Stimulated activated CD8-positive, alpha-beta memory T cell treated with anti-CD3 and anti-CD28 coated beads, Interleukin-12 subunit alpha, Interleukin-12 subunit beta, amount 100 ng/mL, for 24 hours (primary cell): ENCODE measurements at regions not wholly inside any gene's neighbourhood (a gene's known extent, or its start where the extent isn't known, plus 50 kb on each side); places are given as distances from the start of the nearest gene placed in this dataset.

ENCODE experiments used
- DNase-seq: peaks from one replicate; pipeline ENCODE4 v3.0.0-alpha.2; 2020; ENCODE audit errors: extremely low read depth

GRCh38 chr2:145652571-145653545, 1132.9 kb upstream of the ZEB2 start:
- DNase-seq = no peak

- no peak for DNase-seq
These were observed 1132.1 kb upstream of the ZEB2 start for GRCh38 chr2:145652036-145652435.

- no peak for DNase-seq
These were observed 1130.3 kb upstream of the ZEB2 start for GRCh38 chr2:145650226-145650625.

- DNase-seq = no peak
These were observed 1129.1 kb upstream of the ZEB2 start for GRCh38 chr2:145649061-145649460.

- no peak for DNase-seq
These were observed 1124.9 kb upstream of the ZEB2 start for GRCh38 chr2:145644820-145645302.

GRCh38 chr2:145638675-145639074, 1118.8 kb upstream of the ZEB2 start:
- no peak for DNase-seq

GRCh38 chr2:145635706-145636427, 1115.9 kb upstream of the ZEB2 start:
- DNase-seq = no peak

- DNase-seq = no peak
These were observed 1111.6 kb upstream of the ZEB2 start for GRCh38 chr2:145631561-145631960.

GRCh38 chr2:145626301-145626700, 1106.4 kb upstream of the ZEB2 start:
- DNase-seq = no peak

- no peak for DNase-seq
These were observed 1105.2 kb upstream of the ZEB2 start for GRCh38 chr2:145625111-145625510.

- DNase-seq = no peak
These were observed 1103.2 kb upstream of the ZEB2 start for GRCh38 chr2:145623136-145623535.

- DNase-seq = no peak
These were observed 1102.4 kb upstream of the ZEB2 start for GRCh38 chr2:145622285-145622684.

GRCh38 chr2:145617906-145618305, 1098.0 kb upstream of the ZEB2 start:
- no peak for DNase-seq

GRCh38 chr2:145617420-145617819, 1097.5 kb upstream of the ZEB2 start:
- no peak for DNase-seq

GRCh38 chr2:145615626-145616025, 1095.7 kb upstream of the ZEB2 start:
- no peak for DNase-seq

- DNase-seq = no peak
These were observed 1090.0 kb upstream of the ZEB2 start for GRCh38 chr2:145609951-145610350.

GRCh38 chr2:145601361-145601925, 1081.5 kb upstream of the ZEB2 start:
- no peak for DNase-seq

GRCh38 chr2:145600811-145601210, 1080.9 kb upstream of the ZEB2 start:
- no peak for DNase-seq

GRCh38 chr2:145599756-145600155, 1079.8 kb upstream of the ZEB2 start:
- no peak for DNase-seq

- DNase-seq = no peak
These were observed 1078.5 kb upstream of the ZEB2 start for GRCh38 chr2:145598434-145598833.

GRCh38 chr2:145597809-145598208, 1077.9 kb upstream of the ZEB2 start:
- no peak for DNase-seq

- DNase-seq = no peak
These were observed 1077.1 kb upstream of the ZEB2 start for GRCh38 chr2:145597006-145597405.
